ENCODE measurements at regions not wholly inside any gene's neighbourhood (a gene's known extent, or its start where the extent isn't known, plus 50 kb on each side); places are given as distances from the start of the nearest gene placed in this dataset.

DNA sequence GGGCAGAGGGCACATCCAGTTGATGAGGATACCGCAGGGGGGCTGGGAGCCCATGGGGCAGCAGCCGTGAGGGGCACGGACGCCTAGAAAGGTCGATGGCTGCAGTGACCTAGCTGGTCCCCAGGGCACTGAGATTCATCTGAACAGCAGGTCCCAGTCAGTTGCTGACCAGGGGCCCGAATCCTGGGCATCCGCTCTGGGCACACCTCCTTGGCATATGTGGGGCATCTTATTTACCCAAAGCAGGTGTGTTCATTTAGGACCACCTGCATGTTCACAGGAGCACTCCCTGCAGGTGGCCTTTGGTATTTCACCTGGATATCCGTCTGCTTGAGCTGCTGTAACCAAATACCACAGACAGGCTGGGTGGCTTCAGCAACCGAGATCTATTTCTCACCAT is 72.0 kb upstream of the ODC1 start:
- peak; percentile 32 for DNase-seq

DNA sequence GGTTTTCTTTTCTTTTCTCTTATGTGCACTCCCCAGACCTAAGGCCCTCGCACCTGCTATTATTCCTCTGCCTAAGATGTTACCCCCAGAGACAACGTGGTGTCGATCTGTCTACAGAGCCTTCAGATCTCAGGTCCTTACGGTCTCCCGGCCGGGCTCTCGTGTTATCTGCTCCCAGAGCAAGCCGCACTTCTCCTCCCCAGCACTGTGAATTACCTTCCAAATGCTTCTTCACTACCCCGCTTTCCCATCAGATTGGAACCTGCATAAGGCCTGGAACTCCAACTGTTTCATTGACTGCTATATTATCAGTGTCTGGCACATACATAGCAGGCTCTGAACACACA is 71.2 kb upstream of the ODC1 start:
- DNase-seq = no peak

- no peak for DNase-seq
Observed at GRCh38 chr2:10518470-10519393, 70.6 kb upstream of the ODC1 start.

- DNase-seq = no peak
Observed at GRCh38 chr2:10517351-10518043, 69.4 kb upstream of the ODC1 start.

DNA sequence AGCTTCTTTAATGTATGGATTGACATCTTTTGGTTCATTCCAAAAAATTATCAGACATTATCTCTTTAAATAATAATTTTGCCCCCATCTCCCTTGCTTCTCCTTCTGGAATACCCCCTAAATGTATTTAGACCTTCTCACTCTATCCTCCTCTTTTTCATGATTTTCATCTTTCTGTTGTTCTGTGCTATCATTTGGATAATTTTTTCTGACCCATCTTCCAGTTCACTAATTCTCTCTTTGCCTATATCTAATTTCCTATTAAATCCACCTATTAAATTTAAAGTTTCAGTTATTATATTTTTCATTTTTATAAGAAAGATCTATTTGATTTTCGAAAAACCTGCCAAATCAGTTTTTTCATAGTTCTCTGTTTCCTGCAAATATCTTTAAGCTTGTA is 67.8 kb upstream of the ODC1 start:
- DNase-seq = no peak

DNA sequence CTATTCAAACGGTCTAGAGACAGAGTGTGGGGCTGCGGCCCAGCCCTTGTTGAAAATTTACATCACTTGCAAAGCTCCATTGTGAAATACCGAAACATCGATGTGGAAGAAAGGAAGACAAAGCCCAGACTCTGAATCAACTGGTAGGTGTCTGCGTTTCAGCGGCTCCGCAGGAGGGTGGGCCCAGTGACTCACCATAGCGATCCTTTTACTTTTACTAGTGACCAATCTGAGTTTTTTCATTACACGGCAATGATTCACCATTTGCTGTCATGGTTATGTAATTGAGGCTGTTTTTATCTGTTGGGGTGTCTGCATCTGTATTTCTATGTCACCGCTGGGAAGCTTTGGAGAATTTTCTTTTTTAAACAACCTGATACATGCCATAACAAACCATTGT is 66.6 kb upstream of the ODC1 start:
- no peak for DNase-seq

DNA sequence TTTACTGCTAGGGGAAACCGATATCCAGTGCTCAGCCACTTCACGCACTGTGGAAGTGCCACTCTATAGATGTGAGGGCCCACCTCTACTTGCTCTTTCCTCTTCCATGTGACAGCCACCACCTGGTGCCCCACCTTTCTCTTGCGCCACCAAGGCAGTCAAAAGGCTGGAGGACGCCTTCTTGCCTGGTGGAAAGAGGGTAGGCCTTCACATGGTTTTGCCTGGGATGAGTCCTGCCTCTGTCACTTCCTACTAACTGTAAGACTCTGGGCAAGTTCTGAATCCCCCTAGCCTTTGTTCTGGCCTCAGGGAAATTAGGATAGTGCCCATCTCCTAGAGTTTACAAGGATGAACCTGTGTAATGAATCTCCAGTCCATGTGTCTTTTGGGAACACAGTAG is 66.1 kb upstream of the ODC1 start:
- DNase-seq = no peak

DNA sequence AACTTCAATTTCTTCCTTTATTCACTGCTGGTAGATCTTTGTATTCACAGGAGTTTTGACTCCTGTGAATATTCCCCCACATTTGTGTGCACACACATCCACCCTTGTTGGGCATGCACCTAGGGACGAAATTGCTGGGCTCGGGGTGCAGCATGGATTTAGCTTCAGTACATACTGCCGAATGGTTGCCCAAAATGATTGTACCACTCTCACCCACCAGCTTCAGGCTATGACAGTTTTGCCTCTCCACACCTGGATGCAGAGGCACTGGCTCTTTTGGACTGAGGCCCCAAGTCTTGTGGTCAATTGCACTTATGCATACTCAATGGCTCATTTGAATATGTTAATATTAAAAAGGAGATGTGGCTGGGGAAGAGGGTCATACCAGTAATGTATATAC is 65.1 kb upstream of the ODC1 start:
- DNase-seq = no peak

GRCh38 chr2:10508038-10508437 is 59.9 kb upstream of the ODC1 start:
- no peak for DNase-seq

DNA sequence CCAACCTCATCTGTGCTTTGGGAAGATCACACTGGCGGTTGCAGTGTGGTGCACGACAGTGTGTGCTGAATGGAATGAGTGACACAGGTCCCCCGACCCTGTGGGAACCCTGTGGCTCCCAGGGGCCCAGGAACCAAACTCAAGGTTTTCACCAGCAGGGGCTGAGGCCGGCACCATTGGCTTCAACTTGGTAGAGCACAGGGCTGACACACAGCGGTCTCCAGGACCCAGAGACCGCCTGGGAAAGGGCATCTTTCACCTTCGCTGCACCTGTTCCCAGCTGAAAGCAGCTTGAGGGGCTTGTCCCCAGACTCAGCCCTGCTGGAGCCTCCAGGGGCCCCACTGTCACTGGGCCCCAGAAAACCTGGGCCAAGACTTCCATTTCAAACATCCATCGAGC is 59.0 kb upstream of the ODC1 start:
- no peak for DNase-seq

DNA sequence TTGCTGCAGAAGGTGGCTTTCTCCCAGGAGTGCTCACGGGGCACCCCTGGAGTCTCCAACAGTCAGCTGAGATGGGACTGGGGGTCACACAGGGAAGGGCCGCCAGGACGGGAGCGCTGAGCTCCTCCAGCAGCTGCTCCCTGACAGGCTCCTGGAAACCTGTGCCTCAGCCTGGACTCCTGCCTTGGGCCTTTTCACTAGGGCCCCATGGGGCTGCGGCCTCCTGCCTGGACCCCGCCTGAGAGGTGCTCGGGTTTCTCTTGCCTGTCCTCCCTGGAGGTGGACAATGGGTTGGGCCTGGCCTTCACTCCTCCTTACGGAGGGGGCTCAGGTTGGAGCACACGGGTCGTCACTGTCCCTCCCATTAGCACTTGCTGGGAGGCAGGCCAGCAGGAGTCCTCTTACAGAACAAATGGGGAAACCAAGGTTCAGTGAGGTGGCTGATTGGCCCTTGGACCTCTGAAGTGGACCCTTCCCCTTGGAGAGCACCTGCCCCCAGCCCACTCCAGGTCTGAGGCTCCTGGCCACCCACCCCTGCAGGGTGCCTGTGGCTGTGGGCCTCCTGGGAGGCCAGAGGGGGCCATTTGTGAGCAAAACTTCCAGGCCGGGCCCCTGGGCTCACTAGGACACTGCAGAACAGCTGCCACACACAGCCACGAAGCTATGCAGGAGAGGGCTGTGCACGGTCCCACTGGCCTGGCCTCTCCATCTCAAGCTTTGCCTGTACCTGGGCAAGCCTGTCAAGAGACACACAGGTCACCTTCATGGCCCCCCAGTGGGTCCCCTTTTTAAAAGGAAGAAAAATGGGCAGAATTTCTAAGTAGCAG is 57.1 kb upstream of the ODC1 start:
- DNase-seq = no peak

DNA sequence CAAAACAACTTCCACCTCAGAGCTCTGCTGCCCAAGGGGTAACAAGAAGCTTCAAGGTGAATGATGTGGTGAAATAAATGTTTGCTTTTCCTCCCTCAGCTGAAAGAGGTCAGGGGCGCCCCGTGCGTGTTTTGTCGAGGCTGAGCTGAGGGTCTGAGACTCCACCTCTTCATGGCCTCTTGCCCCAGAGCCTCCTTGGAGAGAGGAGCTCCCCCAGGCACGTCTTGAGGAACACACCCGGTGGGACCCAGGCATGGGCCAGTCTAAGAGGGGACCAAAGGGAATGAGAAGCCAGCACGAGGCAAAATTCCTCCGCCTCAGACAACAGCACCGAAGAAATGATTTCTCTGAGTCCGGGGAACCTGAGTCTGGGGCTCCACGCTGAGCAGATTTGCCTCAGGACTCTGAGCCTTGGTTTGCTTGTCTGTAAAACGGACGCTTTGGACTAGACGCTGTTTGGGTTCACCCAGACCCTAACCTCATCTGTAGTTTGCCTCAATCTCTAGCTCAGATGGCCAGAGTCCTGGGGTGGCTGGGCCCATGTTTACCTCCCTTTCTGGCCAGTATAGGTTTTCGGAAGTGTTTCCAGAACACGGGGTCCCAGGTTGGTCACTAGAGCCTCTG is 56.4 kb upstream of the ODC1 start:
- DNase-seq = no peak

DNA sequence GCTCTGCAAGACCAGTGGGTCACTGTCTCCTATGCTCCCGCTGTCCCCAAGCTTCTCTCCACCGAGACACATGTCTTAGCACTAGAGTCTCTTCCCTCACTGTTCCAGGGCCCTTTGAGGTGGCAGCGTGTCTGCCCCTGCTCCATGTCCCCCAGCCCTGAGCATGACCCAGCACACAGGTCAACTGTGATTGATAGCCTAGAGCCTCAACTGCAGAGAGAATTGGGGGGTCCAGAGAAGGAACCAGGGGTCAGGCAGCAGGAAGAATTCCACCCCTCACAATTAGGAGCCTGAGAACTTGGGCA is 54.6 kb upstream of the ODC1 start:
- DNase-seq = no peak

GRCh38 chr2:10501980-10502802 is 54.1 kb upstream of the ODC1 start:
- DNase-seq = no peak

DNA sequence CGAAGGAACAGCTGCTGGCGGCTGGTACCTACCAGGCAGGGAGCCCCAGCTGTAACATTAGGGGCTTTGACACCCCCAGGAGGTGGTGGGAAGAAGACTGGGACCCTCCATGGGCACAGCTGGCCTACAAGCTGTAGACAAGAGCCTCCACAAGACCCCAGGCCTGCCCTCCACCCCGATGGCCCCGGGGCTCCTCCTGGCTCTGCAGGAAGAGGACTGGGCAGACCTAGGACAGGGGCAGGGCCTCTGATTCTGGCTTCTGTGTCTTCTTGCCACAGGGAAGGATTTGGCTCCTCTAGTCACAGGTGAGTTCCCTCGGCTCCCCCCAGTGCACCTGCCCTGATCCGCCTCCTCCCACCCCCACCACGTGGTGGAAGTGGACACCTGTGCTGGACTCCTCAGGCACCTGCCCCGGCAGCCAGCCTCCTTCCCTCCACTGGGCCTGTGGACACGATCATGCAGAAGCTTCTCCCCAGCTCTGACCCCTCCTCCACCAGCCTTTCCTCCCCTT is 53.4 kb upstream of the ODC1 start:
- no peak for DNase-seq

DNA sequence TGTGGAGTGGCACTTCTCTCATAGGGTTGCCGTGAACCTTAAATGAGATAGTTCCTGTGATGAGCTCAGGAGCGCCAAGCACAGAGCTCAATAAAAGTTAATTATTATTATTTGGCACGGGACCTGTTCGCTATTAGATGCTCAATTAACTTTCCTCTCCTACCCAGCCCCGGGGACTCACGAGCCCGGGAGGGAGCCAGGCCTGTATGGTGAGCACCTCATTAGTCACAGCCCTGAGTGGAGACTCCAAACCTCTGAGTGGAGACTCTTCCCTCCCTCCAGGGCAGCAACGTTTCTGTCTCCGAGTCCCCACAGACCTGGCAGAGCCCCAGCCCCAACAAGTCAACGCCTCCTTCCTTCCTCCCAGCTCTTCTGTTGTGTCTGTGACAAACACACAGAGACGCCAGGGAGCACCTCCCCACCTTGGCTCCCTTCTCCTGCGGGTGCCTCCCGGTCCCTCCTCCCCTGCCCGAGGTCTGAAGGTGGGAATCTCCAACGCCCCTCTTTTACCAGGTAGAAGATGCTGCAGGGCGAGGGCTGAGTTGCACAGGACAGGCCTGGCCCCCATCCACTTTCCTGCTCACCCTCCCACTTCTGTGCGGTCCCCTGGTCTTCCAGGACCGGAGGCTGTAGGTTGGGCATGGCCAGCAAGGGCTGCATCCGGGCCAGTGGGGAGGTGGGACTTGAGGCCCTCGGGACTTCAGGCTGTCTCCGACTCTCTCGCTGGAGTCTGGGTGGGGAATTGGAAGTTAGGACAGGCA is 52.7 kb upstream of the ODC1 start:
- DNase-seq = no peak

GRCh38 chr2:10499911-10500521 is 51.9 kb upstream of the ODC1 start:
- DNase-seq = no peak

DNA sequence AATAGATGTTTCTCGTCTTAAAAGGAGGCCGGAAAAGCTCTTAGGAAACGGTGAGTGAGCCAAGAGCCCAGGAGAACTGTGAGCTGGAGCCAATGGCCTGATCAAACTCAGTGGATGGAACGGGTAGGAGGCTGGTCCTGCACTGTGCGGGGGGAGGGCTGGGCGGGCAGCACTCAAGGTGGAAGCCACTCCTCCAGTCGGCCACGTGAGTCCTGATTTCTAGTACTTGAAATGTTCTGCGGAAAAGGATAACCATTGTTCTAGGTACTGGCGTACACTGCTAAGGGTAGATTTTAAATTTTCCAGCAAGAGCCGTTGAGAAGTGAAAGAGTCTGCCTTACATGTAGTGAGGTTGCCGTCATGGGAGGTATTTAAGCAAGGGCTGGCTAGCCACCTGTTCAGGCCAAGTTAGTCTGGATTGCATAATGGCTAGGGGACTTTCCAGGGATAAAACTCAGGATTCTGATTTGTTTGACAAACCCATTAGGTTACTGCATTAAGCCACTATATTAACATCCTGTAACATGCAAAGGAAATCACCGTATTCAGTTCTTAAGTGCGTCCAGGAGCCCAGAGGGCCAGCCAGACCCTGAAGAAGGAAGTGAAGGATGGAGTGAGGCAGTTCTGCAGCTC is 51.3 kb upstream of the ODC1 start:
- no peak for DNase-seq

DNA sequence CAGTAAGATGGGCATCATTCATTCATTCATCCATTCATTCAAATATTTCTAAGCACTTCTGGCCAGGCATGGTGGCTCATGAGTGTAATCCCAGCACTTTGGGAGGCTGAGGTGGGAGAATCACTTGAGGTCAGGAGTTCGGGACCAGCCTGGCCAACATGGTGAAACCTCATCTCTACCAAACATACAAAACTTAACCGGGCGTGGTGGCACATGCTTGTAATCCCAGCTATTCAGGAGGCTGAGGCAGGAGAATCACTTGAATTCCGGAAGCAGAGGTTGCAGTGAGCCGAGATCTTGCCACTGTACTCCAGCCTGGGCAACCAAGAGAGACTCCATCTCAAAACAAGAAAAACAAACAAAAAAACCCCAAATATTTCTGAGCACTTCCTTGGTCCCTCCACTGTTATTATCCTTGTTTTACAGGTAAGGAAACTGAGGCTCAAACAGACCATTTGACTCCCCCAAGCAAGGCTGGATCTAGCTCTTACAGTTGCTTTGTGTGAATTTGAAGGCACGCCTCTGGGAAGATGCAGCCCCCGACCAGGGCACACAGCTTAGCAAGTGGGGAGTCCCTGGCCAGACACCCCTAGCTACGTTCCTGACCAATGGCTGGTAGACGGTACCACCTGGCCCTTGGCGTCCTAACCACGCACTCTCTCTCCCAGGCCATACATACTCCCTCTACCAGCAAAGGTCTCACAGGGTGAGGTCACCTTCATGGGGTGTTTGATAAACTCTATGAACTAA is 50.6 kb upstream of the ODC1 start:
- no peak for DNase-seq
